Cardiac fibroblast (primary cell): ENCODE measurements at regions not wholly inside any gene's neighbourhood (a gene's known extent, or its start where the extent isn't known, plus 50 kb on each side); places are given as distances from the start of the nearest gene placed in this dataset.
"Not testable (repeated sequence)": the region's sequence is repeated elsewhere in the genome, so short reads cannot be mapped to it uniquely, and the experiment has no call there.

Experiments used
- DNase-seq, 2 donors: peaks; one replicate each; pipeline versions ENCODE4 v3.0.0 to v3.0.0-alpha.2; 2010; ENCODE audit warnings: low read depth in 2 of 2
- H3K4me3 ChIP-seq, 2 donors: replicated peaks in 1 of 2; 1 replicate in 1 of 2; 2 replicates in 1 of 2; pipeline ENCODE4 v1.5.1; 2011; ENCODE audit warnings: low read depth in 2 of 2, low read length in 2 of 2, mild to moderate bottlenecking in 2 of 2, moderate library complexity in 1 of 2
- CTCF ChIP-seq: IDR thresholded peaks from one replicate; pipeline ENCODE4 v1.5.1; 2011; ENCODE audit warnings: low read depth, mild to moderate bottlenecking, low read length, inconsistent platforms

GRCh38 chr5:126054577-126055347 is 368.4 kb upstream of the GRAMD2B start:
- no peak overlapping the region for H3K4me3 ChIP-seq
- TF ChIP-seq CTCF: no peak
- DNase-seq: no peak

DNA sequence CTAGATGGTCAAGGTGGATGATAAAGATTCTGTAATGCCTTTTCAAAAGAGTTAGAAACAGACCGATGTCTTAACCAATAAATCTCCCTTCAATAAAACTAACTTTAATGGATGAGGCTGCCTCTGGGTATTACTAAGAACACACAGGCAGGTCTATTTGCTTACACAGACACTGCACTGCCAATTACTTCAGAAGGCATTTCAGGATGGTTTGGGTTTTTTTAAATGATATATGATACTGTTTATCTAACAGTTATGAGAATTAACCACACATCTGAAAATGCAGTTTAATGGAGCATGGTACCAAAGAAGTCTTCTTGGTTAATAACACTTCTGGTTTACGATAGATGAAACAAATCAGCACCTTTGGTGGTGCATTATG is 367.9 kb upstream of the GRAMD2B start:
- DNase-seq: no peak
- no peak overlapping the region for H3K4me3 ChIP-seq
- TF ChIP-seq CTCF: no peak

DNA sequence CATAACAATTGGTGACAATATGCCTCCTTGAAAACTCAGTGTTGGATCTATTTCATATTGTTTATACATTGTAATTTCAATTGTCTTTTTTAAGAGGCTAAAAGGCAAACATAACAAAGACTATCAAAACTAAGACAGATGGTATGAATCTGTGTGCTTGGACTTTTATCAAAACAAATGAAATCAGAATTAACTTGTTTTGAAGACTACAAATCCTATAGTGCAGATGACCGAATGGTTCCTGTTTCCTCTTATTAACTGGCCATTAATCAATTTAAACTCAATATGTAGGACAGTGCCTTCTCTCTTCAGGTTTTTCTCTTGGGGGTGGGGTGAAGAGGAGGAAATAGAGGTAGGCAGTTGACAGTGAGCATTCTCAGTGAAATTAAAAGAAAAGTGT is 366.9 kb upstream of the GRAMD2B start:
- no peak for DNase-seq
- no peak for TF ChIP-seq CTCF
- no peak overlapping the region for H3K4me3 ChIP-seq

- H3K4me3 ChIP-seq: no peak overlapping the region
- DNase-seq: no peak
- TF ChIP-seq CTCF: no peak
Measured at GRCh38 chr5:126056851-126057622, 366.2 kb upstream of the GRAMD2B start.

GRCh38 chr5:126058392-126058791 is 364.8 kb upstream of the GRAMD2B start:
- not testable (repeated sequence) for DNase-seq, H3K4me3 ChIP-seq

- no peak overlapping the region for H3K4me3 ChIP-seq
- no peak for TF ChIP-seq CTCF
- DNase-seq: no peak
Measured at GRCh38 chr5:126062398-126063221, 360.6 kb upstream of the GRAMD2B start.

DNA sequence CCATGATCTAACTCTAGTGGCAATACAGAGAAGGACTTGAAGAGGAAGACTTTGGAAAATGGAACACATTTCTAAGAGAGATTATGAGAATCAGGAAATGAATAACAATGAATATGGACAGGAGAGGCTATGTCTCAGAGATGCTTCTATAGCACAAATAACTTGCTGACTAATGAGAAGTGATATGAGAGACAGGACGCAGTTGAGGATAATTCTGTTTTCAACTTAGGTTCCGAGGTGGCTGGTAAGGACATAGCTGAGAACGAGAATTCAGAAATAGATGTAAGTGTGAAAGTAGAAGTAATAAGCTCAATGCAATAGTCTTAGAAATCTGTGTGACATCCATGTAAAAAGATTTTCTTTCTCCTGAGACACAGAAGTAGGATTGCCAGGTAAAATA is 358.1 kb upstream of the GRAMD2B start:
- H3K4me3 ChIP-seq: no peak overlapping the region
- no peak for DNase-seq
- TF ChIP-seq CTCF: no peak
